ENCODE measurements at regions not wholly inside any gene's neighbourhood (a gene's known extent, or its start where the extent isn't known, plus 50 kb on each side); places are given as distances from the start of the nearest gene placed in this dataset.
A peak's percentile ranks its signal among the peaks of the same experiment; 100 is the strongest.

- no peak overlapping the region for H3K4me3 ChIP-seq
- H3K27me3 ChIP-seq = no peaks in the 10 kb centered on the region
- peaks cover 0 to 65% (median 24%) of the 10 kb centered on the region in 4 donors for H3K4me1 ChIP-seq
- DNase-seq (ENCODE audit: low spot score in 2 of 2) = no peak
- H3K9me3 ChIP-seq = no peaks in the 10 kb centered on the region
- H3K27ac ChIP-seq = no peak overlapping the region
- H3K36me3 ChIP-seq = no peaks in the 10 kb centered on the region
- no peak for TF ChIP-seq POLR2A (IDR thresholded peaks at IDR 0.05)
- TF ChIP-seq CTCF (IDR thresholded peaks at IDR 0.05) = no peak
- no peak for TF ChIP-seq EP300 (IDR thresholded peaks at IDR 0.05)
- WGBS, 2 donors = 87 to 91% methylated on average over 1 of the region's 1 CpG
These were observed 102.5 kb downstream of the OGFRL1 start for GRCh38 chr6:71391126-71391525.

DNA sequence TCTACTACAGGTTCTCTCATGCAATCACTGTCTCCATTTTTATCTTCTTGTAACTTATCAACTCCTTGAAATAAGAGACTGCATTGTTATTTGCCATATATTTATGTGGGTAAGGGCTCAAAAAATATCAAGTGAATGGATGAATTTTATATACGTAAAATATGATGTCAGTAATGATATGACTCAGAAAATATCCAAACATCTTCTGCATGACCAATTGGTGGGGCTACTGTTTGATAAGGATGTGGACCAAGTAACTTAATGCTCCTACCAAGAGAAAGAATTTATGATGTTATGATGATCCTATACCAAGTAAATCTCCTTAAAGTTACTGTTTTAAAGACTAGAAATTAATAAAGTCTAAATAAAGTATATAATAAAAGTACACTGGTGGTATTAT, 103.7 kb downstream of the OGFRL1 start:
- TF ChIP-seq POLR2A (IDR thresholded peaks at IDR 0.05) = no peak
- no peak for TF ChIP-seq EP300 (IDR thresholded peaks at IDR 0.05)
- TF ChIP-seq CTCF (IDR thresholded peaks at IDR 0.05) = no peak
- Histone ChIP-seq H3K36me3 (no peaks in the 10 kb centered on the region), H3K9me3 (no peaks in the 10 kb centered on the region), H3K4me1 (peaks cover 0 to 65% (median 18%) of the 10 kb centered on the region in 4 donors), H3K4me3 (no peak overlapping the region), H3K27me3 (no peaks in the 10 kb centered on the region), H3K27ac (no peak overlapping the region)
- no peak for DNase-seq (ENCODE audit: low spot score in 2 of 2)
- WGBS, 2 donors = 92 to 98% methylated on average over 1 of the region's 1 CpG

- DNase-seq (ENCODE audit: low spot score in 2 of 2) = no peak
- no peak for TF ChIP-seq POLR2A (IDR thresholded peaks at IDR 0.05)
- no peak for TF ChIP-seq CTCF (IDR thresholded peaks at IDR 0.05)
- peak in 1 of 2 donors; percentile 41 for TF ChIP-seq EP300 (IDR thresholded peaks at IDR 0.05)
- Histone ChIP-seq H3K27ac (peak overlapping the region in 3 of 4 donors; percentile 46 to 70 (median 60)), H3K36me3 (no peaks in the 10 kb centered on the region), H3K4me3 (no peak overlapping the region), H3K4me1 (peaks cover 0 to 53% (median 16%) of the 10 kb centered on the region in 4 donors), H3K27me3 (no peaks in the 10 kb centered on the region), H3K9me3 (no peaks in the 10 kb centered on the region)
- 34 to 50% methylated on average over 1 of the region's 1 CpG for WGBS, 2 donors
These were observed 104.9 kb downstream of the OGFRL1 start for GRCh38 chr6:71393471-71393870.

DNA sequence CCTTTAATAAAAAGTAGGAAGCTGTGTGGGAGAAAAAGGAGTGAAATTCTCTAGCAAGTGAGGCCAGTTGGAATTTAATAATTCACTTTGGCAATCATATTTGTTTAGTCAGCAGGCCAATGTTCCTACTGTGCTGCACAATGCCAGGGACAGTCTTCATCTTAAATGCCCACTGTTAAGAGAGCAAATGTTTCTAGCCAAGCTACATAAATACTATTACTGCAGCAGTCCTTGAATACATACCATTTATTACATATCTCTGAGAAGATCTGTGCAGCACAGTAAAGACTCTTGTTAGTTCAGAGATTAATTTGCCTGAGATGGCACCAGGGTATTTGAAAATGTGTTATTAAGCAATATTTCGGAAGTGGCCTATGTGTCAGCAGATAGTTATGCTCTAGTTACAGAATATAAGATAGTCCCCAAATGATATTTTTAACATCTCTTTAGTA, 105.4 kb downstream of the OGFRL1 start:
- TF ChIP-seq POLR2A (IDR thresholded peaks at IDR 0.05) = no peak
- TF ChIP-seq CTCF (IDR thresholded peaks at IDR 0.05) = no peak
- TF ChIP-seq EP300 (IDR thresholded peaks at IDR 0.05) = no peak
- 18 to 28% methylated on average over 1 of the region's 1 CpG for WGBS, 2 donors
- Histone ChIP-seq H3K9me3 (no peaks in the 10 kb centered on the region), H3K36me3 (no peaks in the 10 kb centered on the region), H3K4me1 (peaks cover 0 to 50% (median 15%) of the 10 kb centered on the region in 4 donors), H3K4me3 (no peak overlapping the region), H3K27ac (peak overlapping the region in 3 of 4 donors; percentile 46 to 70 (median 60)), H3K27me3 (no peaks in the 10 kb centered on the region)
- no peak for DNase-seq (ENCODE audit: low spot score in 2 of 2)

DNA sequence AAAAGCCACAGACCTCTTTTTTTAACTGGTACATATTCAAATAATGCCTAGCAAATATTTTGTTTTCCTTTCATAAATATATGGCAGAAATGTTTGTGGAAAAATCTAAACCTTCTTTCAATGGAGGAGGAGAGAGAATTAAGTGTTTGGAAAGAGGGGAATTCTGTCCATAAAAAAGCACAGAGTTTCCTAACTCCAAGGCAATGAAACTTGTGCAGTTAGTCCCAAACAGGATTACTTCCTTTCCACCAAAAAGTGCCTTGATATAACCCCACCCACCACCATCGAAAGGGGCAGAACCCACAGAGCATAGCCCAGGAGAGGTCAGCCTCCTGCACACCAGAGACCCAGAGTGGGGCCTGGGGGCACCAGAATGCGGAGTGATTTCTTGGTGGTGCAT, 106.3 kb downstream of the OGFRL1 start:
- peaks cover 0 to 50% (median 14%) of the 10 kb centered on the region in 4 donors for H3K4me1 ChIP-seq
- 62 to 68% methylated on average over 2 of the region's 2 CpGs for WGBS, 2 donors
- TF ChIP-seq POLR2A (IDR thresholded peaks at IDR 0.05) = no peak
- no peak for TF ChIP-seq EP300 (IDR thresholded peaks at IDR 0.05)
- TF ChIP-seq CTCF (IDR thresholded peaks at IDR 0.05) = no peak
- H3K9me3 ChIP-seq = no peaks in the 10 kb centered on the region
- H3K4me3 ChIP-seq = no peak overlapping the region
- H3K27me3 ChIP-seq = no peaks in the 10 kb centered on the region
- no peak for DNase-seq (ENCODE audit: low spot score in 2 of 2)
- peak overlapping the region in 3 of 4 donors; percentile 14 to 70 (median 60) for H3K27ac ChIP-seq
- H3K36me3 ChIP-seq = no peaks in the 10 kb centered on the region
